GM10248 (cell line): ENCODE measurements at regions not wholly inside any gene's neighbourhood (a gene's known extent, or its start where the extent isn't known, plus 50 kb on each side); places are given as distances from the start of the nearest gene placed in this dataset.

Experiments used
- CTCF ChIA-PET: fragments of 300-600 bp; sonication (Branson Sonifier 250); formaldehyde crosslinking; extraction: SDS; loops from one replicate; lab custom pipeline; 2021; ENCODE audit warnings: antibody characterized with exemption; lab: Yijun Ruan, JAX
- POLR2A ChIA-PET: fragments of 350-650 bp; sonication (Branson Sonifier 250); formaldehyde crosslinking; extraction: SDS; loops from one replicate; lab custom pipeline; 2020; ENCODE audit warnings: antibody characterized with exemption; lab: Yijun Ruan, JAX
- DNase-seq: peaks from one replicate; pipeline ENCODE4 v3.0.0; 2012; ENCODE audit errors: extremely low spot score
- TF ChIP-seq, protein P1 (sequence below): IDR thresholded peaks from 2 replicates; pipeline ENCODE4 v1.5.1; 2012; ENCODE audit warnings: mild to moderate bottlenecking, low read depth; ENCODE audit errors: extremely low read depth, missing control alignments, control extremely low read depth

DNA sequence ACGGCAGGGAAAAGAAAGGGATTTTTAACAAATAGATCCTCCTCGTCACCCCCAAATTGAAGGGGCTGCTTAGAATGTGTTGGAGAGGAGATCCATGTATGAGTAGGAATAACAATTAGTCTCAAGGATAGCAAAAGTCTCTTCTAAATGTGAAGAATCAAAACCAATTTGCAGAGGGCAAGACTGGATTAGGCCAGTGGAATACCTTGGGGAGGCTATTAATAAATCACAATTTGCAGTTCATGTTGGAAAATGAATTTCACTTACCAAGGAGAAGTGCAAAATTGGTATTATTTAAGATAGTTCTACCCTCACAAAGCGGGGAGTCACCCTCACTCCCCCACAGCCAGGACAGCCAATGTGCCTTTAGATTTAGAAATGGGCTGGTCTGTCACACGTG, 299.8 kb upstream of the SLC30A5 start:
- ChIA-PET CTCF (interaction anchor here (1.7 kb wide), 1 partner anchor 15 kb away, joined by 4 read pairs; no protein-coding TSS in a partner anchor), POLR2A (no interaction called here)
- TF ChIP-seq, protein P1, sequence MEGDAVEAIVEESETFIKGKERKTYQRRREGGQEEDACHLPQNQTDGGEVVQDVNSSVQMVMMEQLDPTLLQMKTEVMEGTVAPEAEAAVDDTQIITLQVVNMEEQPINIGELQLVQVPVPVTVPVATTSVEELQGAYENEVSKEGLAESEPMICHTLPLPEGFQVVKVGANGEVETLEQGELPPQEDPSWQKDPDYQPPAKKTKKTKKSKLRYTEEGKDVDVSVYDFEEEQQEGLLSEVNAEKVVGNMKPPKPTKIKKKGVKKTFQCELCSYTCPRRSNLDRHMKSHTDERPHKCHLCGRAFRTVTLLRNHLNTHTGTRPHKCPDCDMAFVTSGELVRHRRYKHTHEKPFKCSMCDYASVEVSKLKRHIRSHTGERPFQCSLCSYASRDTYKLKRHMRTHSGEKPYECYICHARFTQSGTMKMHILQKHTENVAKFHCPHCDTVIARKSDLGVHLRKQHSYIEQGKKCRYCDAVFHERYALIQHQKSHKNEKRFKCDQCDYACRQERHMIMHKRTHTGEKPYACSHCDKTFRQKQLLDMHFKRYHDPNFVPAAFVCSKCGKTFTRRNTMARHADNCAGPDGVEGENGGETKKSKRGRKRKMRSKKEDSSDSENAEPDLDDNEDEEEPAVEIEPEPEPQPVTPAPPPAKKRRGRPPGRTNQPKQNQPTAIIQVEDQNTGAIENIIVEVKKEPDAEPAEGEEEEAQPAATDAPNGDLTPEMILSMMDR, result no peak
- no peak for DNase-seq

DNA sequence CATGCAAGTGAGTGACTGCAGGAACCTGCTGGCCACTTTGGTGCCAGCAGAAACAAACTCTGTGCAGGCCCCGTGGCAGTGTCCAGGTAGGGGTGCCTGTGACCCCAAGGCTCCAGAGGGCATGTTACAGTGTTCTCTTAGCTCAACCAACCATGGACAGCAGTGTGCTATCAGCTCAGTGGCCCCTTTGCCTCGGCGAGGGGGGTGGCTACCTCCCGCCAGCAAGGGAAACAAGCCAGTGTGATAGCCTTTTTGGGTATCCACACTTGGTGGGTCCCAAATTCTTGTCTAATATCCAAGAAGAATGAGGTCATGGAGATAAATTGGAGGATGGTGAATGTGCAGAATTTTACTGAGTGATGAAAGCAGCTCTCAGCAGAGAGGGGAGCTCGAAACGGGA, 298.6 kb upstream of the SLC30A5 start:
- POLR2A ChIA-PET, result no interaction called here
- CTCF ChIA-PET, result interaction anchor here (1.7 kb wide), 1 partner anchor 17 kb away, joined by 4 read pairs; no protein-coding TSS in a partner anchor
- DNase-seq, result no peak
- TF ChIP-seq, protein P1, result no peak

DNA sequence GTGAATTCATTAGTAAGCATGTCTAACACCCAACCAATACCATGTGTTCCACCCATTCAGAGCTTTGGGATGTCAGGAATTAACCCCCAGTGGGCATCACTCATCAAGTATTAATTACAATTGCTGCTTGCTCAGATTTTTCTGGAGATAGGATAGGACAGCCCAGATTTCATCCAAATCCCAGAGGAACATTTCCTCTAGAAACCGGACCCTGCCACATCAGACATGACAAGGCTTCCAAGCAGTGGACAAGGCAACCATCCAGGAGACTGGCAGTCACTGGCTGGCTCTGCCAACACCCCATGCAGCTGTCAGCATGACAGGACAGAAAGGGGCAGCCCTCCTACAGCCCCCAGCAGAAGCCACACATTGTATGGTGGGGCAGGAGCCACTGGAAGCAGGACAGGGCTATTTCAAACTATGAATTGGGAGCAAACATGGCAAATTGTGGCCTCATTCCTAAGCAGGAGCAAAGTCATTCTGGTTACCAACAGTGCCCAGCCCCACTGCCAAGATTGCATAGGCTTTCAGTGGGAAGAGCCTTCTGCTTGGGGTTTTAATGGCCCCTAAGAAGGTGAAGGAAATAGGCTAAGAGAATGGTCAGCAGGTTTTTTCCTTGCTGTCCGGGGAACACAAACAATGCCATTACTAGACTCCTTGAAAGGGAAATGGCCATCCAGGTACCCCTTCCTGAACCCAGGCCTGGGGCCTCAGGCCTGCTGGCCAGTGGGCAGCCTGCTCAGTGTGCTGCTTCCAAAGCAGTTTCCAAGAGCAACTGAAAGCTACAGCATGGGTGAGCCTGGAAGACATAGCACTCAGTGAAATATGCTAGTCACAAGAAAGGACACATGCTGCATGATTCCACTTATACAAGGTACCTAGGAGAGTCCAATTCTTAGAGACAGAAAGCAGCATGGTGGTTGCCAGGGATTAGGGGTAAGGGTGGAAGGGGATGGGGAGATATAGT, 294.7 kb upstream of the SLC30A5 start:
- POLR2A ChIA-PET, result interaction anchor here (0.7 kb wide), 1 partner anchor 22 kb away, joined by 3 read pairs; no protein-coding TSS in a partner anchor
- DNase-seq, result no peak
- TF ChIP-seq, protein P1, result no peak
- CTCF ChIA-PET, result no interaction called here

DNA sequence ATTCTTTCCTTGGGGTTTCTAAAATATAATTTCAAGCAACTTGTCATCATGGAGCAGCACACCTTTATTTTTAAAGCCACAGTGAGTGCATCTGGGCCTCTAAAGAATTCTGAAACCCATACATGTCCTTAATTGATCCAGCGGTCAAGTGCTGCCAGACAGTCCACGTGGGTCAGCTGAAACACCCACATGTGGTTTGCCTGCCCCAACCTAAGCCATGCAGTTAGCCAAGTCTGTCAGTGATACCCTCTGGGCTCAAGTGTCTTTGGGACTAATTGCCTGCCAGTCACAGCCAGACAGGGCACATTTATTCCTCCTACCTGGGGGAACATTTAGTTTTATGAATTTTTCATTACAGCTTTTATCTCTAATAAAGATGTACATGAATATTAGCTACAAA, 291.4 kb upstream of the SLC30A5 start:
- POLR2A ChIA-PET, result no interaction called here
- no peak for DNase-seq
- TF ChIP-seq, protein P1, result no peak
- CTCF ChIA-PET, result no interaction called here

DNA sequence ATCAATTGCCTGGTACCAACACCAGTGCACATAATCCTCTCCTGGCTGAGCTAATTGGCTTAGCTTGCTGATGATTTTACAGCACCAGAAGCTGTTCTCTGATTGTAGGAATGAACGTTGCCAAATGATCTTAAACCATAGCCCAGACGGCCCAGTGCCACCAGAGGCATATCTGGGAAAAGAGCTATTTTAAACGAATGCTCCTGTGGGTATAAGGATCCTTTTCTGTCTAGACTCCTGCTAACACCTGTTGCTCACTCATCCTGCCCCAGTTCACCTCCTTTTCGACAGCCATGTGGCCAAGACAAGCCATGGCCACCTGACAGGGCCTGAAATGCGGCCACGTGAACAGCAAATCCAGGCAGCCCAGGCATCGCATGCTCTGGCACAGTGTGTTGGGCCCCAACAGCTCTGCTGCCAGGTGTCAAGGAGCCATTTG, 289.9 kb upstream of the SLC30A5 start:
- no peak for DNase-seq
- ChIA-PET CTCF (interaction anchor here (1.2 to 1.5 kb wide), 2 partner anchors 11 to 36 kb away, joined by 3 to 4 read pairs; no protein-coding TSS in a partner anchor), POLR2A (no interaction called here)
- TF ChIP-seq, protein P1, result no peak

DNA sequence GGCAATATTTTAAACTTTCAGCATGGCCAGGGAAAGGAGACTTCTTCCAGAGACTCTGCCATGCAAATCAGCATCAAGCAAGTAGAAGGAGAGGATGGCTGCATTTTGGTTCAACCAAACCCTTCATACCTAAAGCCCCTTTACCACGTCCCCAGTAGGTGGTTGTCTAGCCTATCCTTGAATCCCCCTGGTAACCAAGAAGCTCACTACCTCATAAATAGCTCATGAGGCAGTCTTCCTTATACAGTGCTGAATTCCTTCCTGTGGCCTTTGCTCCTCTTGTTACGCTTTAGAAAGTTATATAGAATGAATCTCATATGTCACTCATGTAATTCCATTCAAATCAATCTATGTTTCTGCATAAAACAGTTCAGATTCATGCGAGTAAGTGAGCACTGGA, 289.5 kb upstream of the SLC30A5 start:
- CTCF ChIA-PET, result interaction anchor here (1.2 to 1.5 kb wide), 2 partner anchors 10 to 37 kb away, joined by 3 to 4 read pairs; no protein-coding TSS in a partner anchor
- TF ChIP-seq, protein P1, result no peak
- POLR2A ChIA-PET, result no interaction called here
- DNase-seq, result no peak
